Sigmoid colon (tissue), 4 donors: ENCODE measurements at regions not wholly inside any gene's neighbourhood (a gene's known extent, or its start where the extent isn't known, plus 50 kb on each side); places are given as distances from the start of the nearest gene placed in this dataset.

Experiments
- CTCF ChIP-seq, 4 experiments: fragments of 450-650 bp in 3 of 4; fragments of 200-600 bp in 1 of 4; IDR thresholded peaks; one replicate each; pipeline ENCODE4 v1.5.1; 2016 to 2019; ENCODE audit warnings: antibody characterized with exemption in 4 of 4, mild to moderate bottlenecking in 3 of 4, moderate library complexity in 2 of 4
- EP300 ChIP-seq, 4 donors: sonication (generic); formaldehyde crosslinking; IDR thresholded peaks; one replicate each; pipeline ENCODE4 v1.6.1; 2017; ENCODE audit warnings: antibody characterized with exemption in 4 of 4
- POLR2A ChIP-seq, 2 donors: fragments of 450-650 bp; IDR thresholded peaks; one replicate each; pipeline ENCODE4 v1.6.1; 2016; ENCODE audit warnings: antibody characterized with exemption in 2 of 2, mild to moderate bottlenecking in 2 of 2, moderate library complexity in 2 of 2
- POLR2AphosphoS5 ChIP-seq, 4 donors: sonication (generic); formaldehyde crosslinking; IDR thresholded peaks; one replicate each; pipeline ENCODE4 v1.6.1; 2017; ENCODE audit warnings: antibody characterized with exemption in 4 of 4

GRCh38 chr20:56733967-56734366, 104.9 kb downstream of the TFAP2C start:
- TF ChIP-seq POLR2AphosphoS5 (IDR thresholded peaks at IDR 0.05): no peak
- TF ChIP-seq CTCF (IDR thresholded peaks at IDR 0.05): no peak
- no peak for TF ChIP-seq EP300 (IDR thresholded peaks at IDR 0.05)
- no peak for TF ChIP-seq POLR2A (IDR thresholded peaks at IDR 0.05)
